Parathyroid adenoma (tissue), 2 donors: ENCODE measurements at regions not wholly inside any gene's neighbourhood (a gene's known extent, or its start where the extent isn't known, plus 50 kb on each side); places are given as distances from the start of the nearest gene placed in this dataset.

Source experiments
- H2AFZ ChIP-seq: fragments of 300-600 bp; sonication (generic); one replicate; pipeline ENCODE4 v1.7.0; 2017; ENCODE audit warnings: antibody characterized with exemption, mild to moderate bottlenecking
- H3K27ac ChIP-seq: fragments of 300-600 bp; sonication (generic); one replicate; pipeline ENCODE4 v1.7.0; 2017
- H3K27me3 ChIP-seq: fragments of 300-600 bp; sonication (generic); one replicate; pipeline ENCODE4 v1.7.0; 2017; ENCODE audit warnings: low read length; ENCODE audit not compliant: control insufficient read depth, insufficient read depth
- H3K36me3 ChIP-seq: fragments of 300-600 bp; sonication (generic); one replicate; pipeline ENCODE4 v1.7.0; 2017; ENCODE audit warnings: low read length; ENCODE audit not compliant: control insufficient read depth, insufficient read depth
- H3K4me1 ChIP-seq: fragments of 300-600 bp; sonication (generic); one replicate; pipeline ENCODE4 v1.7.0; 2017; ENCODE audit warnings: control low read depth
- H3K4me2 ChIP-seq: fragments of 300-600 bp; sonication (generic); one replicate; pipeline ENCODE4 v1.7.0; 2017; ENCODE audit warnings: low read length
- H3K4me3 ChIP-seq: fragments of 300-600 bp; sonication (generic); one replicate; pipeline ENCODE4 v1.7.0; 2017; ENCODE audit warnings: low read depth, low read length
- H3K79me2 ChIP-seq: fragments of 300-600 bp; sonication (generic); one replicate; pipeline ENCODE4 v1.7.0; 2017; ENCODE audit warnings: control low read depth
- H3K9ac ChIP-seq: fragments of 300-600 bp; sonication (generic); one replicate; pipeline ENCODE4 v1.7.0; 2017; ENCODE audit warnings: mild to moderate bottlenecking
- H3K9me3 ChIP-seq: fragments of 300-600 bp; sonication (generic); one replicate; pipeline ENCODE4 v1.7.0; 2017; ENCODE audit warnings: low read length; ENCODE audit not compliant: control insufficient read depth
- CTCF ChIP-seq: fragments of 300-600 bp; sonication (generic); IDR thresholded peaks from one replicate; pipeline ENCODE4 v1.7.0; 2017; ENCODE audit warnings: antibody characterized with exemption, mild to moderate bottlenecking
- donor health status: primary hyperparathyroidism.

- Histone ChIP-seq H3K4me2 (no peak overlapping the region), H3K36me3 (no peaks in the 10 kb centered on the region), H3K4me1 (no peaks in the 10 kb centered on the region), H3K9me3 (no peaks in the 10 kb centered on the region), H3K4me3 (no peak overlapping the region), H3K27ac (no peak overlapping the region), H3K79me2 (no peaks in the 10 kb centered on the region), H3K27me3 (no peaks in the 10 kb centered on the region), H2AFZ (no peak overlapping the region), H3K9ac (no peak overlapping the region)
- TF ChIP-seq CTCF: no peak
Measured at GRCh38 chr13:105961438-105961837, 574.0 kb downstream of the EFNB2 start.

- no peak for TF ChIP-seq CTCF
Measured at GRCh38 chr13:105960326-105960725, 575.1 kb downstream of the EFNB2 start.

GRCh38 chr13:105959876-105960275 is 575.6 kb downstream of the EFNB2 start:
- no peaks in the 10 kb centered on the region for H3K4me1 ChIP-seq
- no peaks in the 10 kb centered on the region for H3K27me3 ChIP-seq
- no peak overlapping the region for H3K4me2 ChIP-seq
- no peak overlapping the region for H3K4me3 ChIP-seq
- H3K36me3 ChIP-seq: no peaks in the 10 kb centered on the region
- H3K79me2 ChIP-seq: no peaks in the 10 kb centered on the region
- no peaks in the 10 kb centered on the region for H3K9me3 ChIP-seq
- H3K27ac ChIP-seq: no peak overlapping the region
- TF ChIP-seq CTCF: no peak
- H3K9ac ChIP-seq: no peak overlapping the region
- H2AFZ ChIP-seq: no peak overlapping the region

More at GRCh38 chr13:105960326-105960725, 575.1 kb downstream of the EFNB2 start:
- Histone ChIP-seq H3K79me2 (no peaks in the 10 kb centered on the region), H2AFZ (no peak overlapping the region), H3K4me3 (no peak overlapping the region), H3K9ac (no peak overlapping the region), H3K27ac (no peak overlapping the region), H3K36me3 (no peaks in the 10 kb centered on the region), H3K27me3 (no peaks in the 10 kb centered on the region), H3K9me3 (no peaks in the 10 kb centered on the region), H3K4me2 (no peak overlapping the region), H3K4me1 (no peaks in the 10 kb centered on the region)

- H3K9ac ChIP-seq: no peak overlapping the region
- no peak overlapping the region for H2AFZ ChIP-seq
Measured at GRCh38 chr13:105957769-105958438, 577.6 kb downstream of the EFNB2 start.

More at GRCh38 chr13:105957769-105958438, 577.6 kb downstream of the EFNB2 start:
- no peaks in the 10 kb centered on the region for H3K9me3 ChIP-seq
- H3K36me3 ChIP-seq: no peaks in the 10 kb centered on the region
- H3K27me3 ChIP-seq: no peaks in the 10 kb centered on the region
- TF ChIP-seq CTCF: no peak
- H3K79me2 ChIP-seq: no peaks in the 10 kb centered on the region
- no peaks in the 10 kb centered on the region for H3K4me1 ChIP-seq
- no peak overlapping the region for H3K4me3 ChIP-seq
- H3K4me2 ChIP-seq: no peak overlapping the region
- no peak overlapping the region for H3K27ac ChIP-seq
